Neural progenitor cell (in vitro differentiated cells): ENCODE measurements at regions not wholly inside any gene's neighbourhood (a gene's known extent, or its start where the extent isn't known, plus 50 kb on each side); places are given as distances from the start of the nearest gene placed in this dataset.
A peak's percentile ranks its signal among the peaks of the same experiment; 100 is the strongest.

Experiments
- DNase-seq: peaks from one replicate; pipeline ENCODE4 v3.0.0-alpha.2; 2016; ENCODE audit warnings: low spot score
- H2AFZ ChIP-seq: fragments of 200-600 bp; sonication (generic); replicated peaks from 2 replicates; pipeline ENCODE4 v1.6.1; 2016; ENCODE audit warnings: antibody characterized with exemption
- H3F3A ChIP-seq: fragments of 200-600 bp; sonication (generic); 2 replicates; pipeline ENCODE4 v1.6.1; 2016; ENCODE audit warnings: antibody characterized with exemption, low read depth
- H3K27ac ChIP-seq: fragments of 200-600 bp; sonication (generic); 2 replicates; pipeline ENCODE4 v1.5.1; 2016; ENCODE audit warnings: mild to moderate bottlenecking
- H3K27me3 ChIP-seq: fragments of 200-600 bp; sonication (generic); 2 replicates; pipeline ENCODE4 v1.6.1; 2016; ENCODE audit warnings: mild to moderate bottlenecking, moderate library complexity
- H3K36me3 ChIP-seq: fragments of 200-600 bp; sonication (generic); 2 replicates; pipeline ENCODE4 v1.5.1; 2016
- H3K4me1 ChIP-seq: fragments of 200-600 bp; sonication (generic); 2 replicates; pipeline ENCODE4 v1.6.1; 2016; ENCODE audit warnings: mixed run types
- H3K4me2 ChIP-seq: fragments of 200-600 bp; sonication (generic); 2 replicates; pipeline ENCODE4 v1.6.1; 2016
- H3K4me3 ChIP-seq: fragments of 200-600 bp; sonication (generic); 2 replicates; pipeline ENCODE4 v1.5.1; 2016
- H3K79me2 ChIP-seq: fragments of 200-600 bp; sonication (generic); 2 replicates; pipeline ENCODE4 v1.6.1; 2016; ENCODE audit warnings: low read depth
- H3K9ac ChIP-seq: fragments of 200-600 bp; sonication (generic); 2 replicates; pipeline ENCODE4 v1.6.1; 2016
- H3K9me3 ChIP-seq: fragments of 200-600 bp; sonication (generic); 2 replicates; pipeline ENCODE4 v1.5.1; 2016; ENCODE audit warnings: low read depth
- H4K20me1 ChIP-seq: fragments of 200-600 bp; sonication (generic); 2 replicates; pipeline ENCODE4 v1.6.1; 2016; ENCODE audit warnings: low read depth
- H3K27ac Mint-ChIP-seq: 3 replicates; pipeline ENCODE4 v1.8.0; 2021; ENCODE audit warnings: mixed read lengths
- H3K27me3 Mint-ChIP-seq: 2 replicates; pipeline ENCODE4 v1.8.0; 2022; ENCODE audit warnings: low read depth, mild to moderate bottlenecking, inconsistent platforms, moderate library complexity, mixed read lengths; ENCODE audit not compliant: insufficient read depth
- H3K36me3 Mint-ChIP-seq: 3 replicates; pipeline ENCODE4 v1.8.0; 2021; ENCODE audit warnings: mixed read lengths
- H3K4me1 Mint-ChIP-seq: 3 replicates; pipeline ENCODE4 v1.8.0; 2021; ENCODE audit warnings: mixed read lengths
- H3K4me3 Mint-ChIP-seq: 3 replicates; pipeline ENCODE4 v1.8.0; 2021; ENCODE audit warnings: mild to moderate bottlenecking, moderate library complexity, mixed read lengths
- H3K9me3 Mint-ChIP-seq: 3 replicates; pipeline ENCODE4 v1.8.0; 2020; ENCODE audit warnings: mixed read lengths
- CTCF ChIP-seq: fragments of 200-600 bp; sonication (generic); IDR thresholded peaks from 2 replicates; pipeline ENCODE4 v1.5.1; 2017; ENCODE audit warnings: antibody characterized with exemption, mild to moderate bottlenecking
- EZH2 ChIP-seq: fragments of 200-600 bp; sonication (generic); IDR thresholded peaks from 2 replicates; pipeline ENCODE4 v1.6.1; 2017; ENCODE audit warnings: antibody characterized with exemption, mild to moderate bottlenecking, moderate library complexity
- EZH2phosphoT487 ChIP-seq: fragments of 200-600 bp; sonication (generic); IDR thresholded peaks from 2 replicates; pipeline ENCODE4 v1.6.1; 2017; ENCODE audit warnings: antibody characterized with exemption

- Histone ChIP-seq H3K4me1 (no peaks in the 10 kb centered on the region), H4K20me1 (no peaks in the 10 kb centered on the region), H3K4me3 (no peak overlapping the region), H3F3A (no peaks in the 10 kb centered on the region), H3K4me2 (no peak overlapping the region), H3K36me3 (no peaks in the 10 kb centered on the region), H3K9me3 (no peaks in the 10 kb centered on the region), H3K79me2 (no peaks in the 10 kb centered on the region), H2AFZ (no peak overlapping the region), H3K9ac (no peak overlapping the region), H3K27ac (no peak overlapping the region), H3K27me3 (no peaks in the 10 kb centered on the region)
- no peak for TF ChIP-seq CTCF
- no peak for TF ChIP-seq EZH2phosphoT487
- Mint-ChIP-seq H3K36me3 (no peaks in the 10 kb centered on the region), H3K4me3 (no peak overlapping the region), H3K27me3 (no peaks in the 10 kb centered on the region), H3K9me3 (no peaks in the 10 kb centered on the region), H3K4me1 (no peaks in the 10 kb centered on the region), H3K27ac (peak overlapping the region; percentile 20)
- no peak for DNase-seq
Observed at GRCh38 chr13:105007166-105007808, 1528.2 kb downstream of the EFNB2 start.

- Histone ChIP-seq H3K27ac (no peak overlapping the region), H3K4me1 (no peaks in the 10 kb centered on the region), H3K79me2 (no peaks in the 10 kb centered on the region), H2AFZ (no peak overlapping the region), H3F3A (no peaks in the 10 kb centered on the region), H3K9me3 (no peaks in the 10 kb centered on the region), H3K27me3 (no peaks in the 10 kb centered on the region), H3K4me3 (no peak overlapping the region), H4K20me1 (no peaks in the 10 kb centered on the region), H3K9ac (no peak overlapping the region), H3K36me3 (no peaks in the 10 kb centered on the region), H3K4me2 (no peak overlapping the region)
- TF ChIP-seq CTCF (no peak), EZH2 (no peak), EZH2phosphoT487 (no peak)
- DNase-seq, result no peak
- H3K4me3 Mint-ChIP-seq, result no peak overlapping the region
- peaks cover 2% of the 10 kb centered on the region for H3K27me3 Mint-ChIP-seq
- no peaks in the 10 kb centered on the region for H3K4me1 Mint-ChIP-seq
- H3K36me3 Mint-ChIP-seq, result no peaks in the 10 kb centered on the region
- H3K27ac Mint-ChIP-seq, result no peak overlapping the region
- H3K9me3 Mint-ChIP-seq, result peaks cover 8% of the 10 kb centered on the region
Observed at GRCh38 chr13:104996022-104996421, 1539.4 kb downstream of the EFNB2 start.

DNA sequence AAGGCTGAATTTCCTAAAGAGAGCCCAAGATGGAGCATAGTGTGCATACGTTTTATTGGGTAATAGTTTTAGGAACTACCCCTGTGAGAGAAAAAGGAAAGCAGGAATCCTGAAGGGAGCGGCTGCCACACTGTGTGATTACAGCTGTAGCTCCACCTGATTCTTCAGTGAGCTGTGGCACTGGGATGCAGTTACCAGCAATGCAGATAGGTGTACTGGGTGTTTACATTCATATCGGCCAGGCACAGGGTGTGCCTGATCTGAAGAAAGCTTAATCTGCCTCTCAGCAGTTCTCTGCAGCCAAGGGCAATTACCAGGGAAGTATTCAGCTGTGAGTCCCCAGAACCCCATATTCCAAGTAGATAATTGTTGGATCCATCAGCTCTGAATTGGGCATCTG is 1541.8 kb downstream of the EFNB2 start:
- no peaks in the 10 kb centered on the region for H3K4me1 Mint-ChIP-seq
- Histone ChIP-seq H3K27me3 (no peaks in the 10 kb centered on the region), H3K9me3 (no peaks in the 10 kb centered on the region), H2AFZ (peak overlapping the region; percentile 10), H3K27ac (no peak overlapping the region), H3K4me2 (no peak overlapping the region), H4K20me1 (no peaks in the 10 kb centered on the region), H3K4me1 (no peaks in the 10 kb centered on the region), H3F3A (no peaks in the 10 kb centered on the region), H3K36me3 (no peaks in the 10 kb centered on the region), H3K79me2 (no peaks in the 10 kb centered on the region), H3K4me3 (no peak overlapping the region), H3K9ac (no peak overlapping the region)
- TF ChIP-seq CTCF (no peak), EZH2 (no peak), EZH2phosphoT487 (no peak)
- H3K4me3 Mint-ChIP-seq, result no peak overlapping the region
- H3K27ac Mint-ChIP-seq, result no peak overlapping the region
- no peak for DNase-seq
- H3K27me3 Mint-ChIP-seq, result peaks cover 2% of the 10 kb centered on the region
- H3K9me3 Mint-ChIP-seq, result peaks cover 8% of the 10 kb centered on the region
- no peaks in the 10 kb centered on the region for H3K36me3 Mint-ChIP-seq
